GM21786 (cell line): ENCODE measurements at regions not wholly inside any gene's neighbourhood (a gene's known extent, or its start where the extent isn't known, plus 50 kb on each side); places are given as distances from the start of the nearest gene placed in this dataset.
"Not testable (repeated sequence)": the region's sequence is repeated elsewhere in the genome, so short reads cannot be mapped to it uniquely, and the experiment has no call there.

ENCODE experiments used
- ATAC-seq: cut with Tn5 transposase; IDR thresholded peaks from one replicate; pipeline ENCODE4 v1.9.1; 2021; ENCODE audit not compliant: unreplicated experiment

GRCh38 chr1:96521010-96521409 lies 200.6 kb upstream of the PTBP2 start:
- no peak for ATAC-seq

GRCh38 chr1:96521994-96522760 lies 199.4 kb upstream of the PTBP2 start:
- ATAC-seq = no peak

GRCh38 chr1:96522927-96523326 lies 198.7 kb upstream of the PTBP2 start:
- no peak for ATAC-seq

- ATAC-seq = no peak
Observed at GRCh38 chr1:96524100-96524499, 197.5 kb upstream of the PTBP2 start.

GRCh38 chr1:96525657-96526557 lies 195.7 kb upstream of the PTBP2 start:
- no peak for ATAC-seq

GRCh38 chr1:96528672-96529071 lies 192.9 kb upstream of the PTBP2 start:
- not testable (repeated sequence) for ATAC-seq

GRCh38 chr1:96533820-96534219 lies 187.8 kb upstream of the PTBP2 start:
- no peak for ATAC-seq

- ATAC-seq = no peak
Observed at GRCh38 chr1:96536581-96536980, 185.0 kb upstream of the PTBP2 start.

- no peak for ATAC-seq
Observed at GRCh38 chr1:96538111-96538641, 183.4 kb upstream of the PTBP2 start.

GRCh38 chr1:96538883-96539282 lies 182.7 kb upstream of the PTBP2 start:
- ATAC-seq = no peak

- no peak for ATAC-seq
Observed at GRCh38 chr1:96541491-96541890, 180.1 kb upstream of the PTBP2 start.

GRCh38 chr1:96544051-96544830 lies 177.3 kb upstream of the PTBP2 start:
- no peak for ATAC-seq

GRCh38 chr1:96544831-96545221 lies 176.8 kb upstream of the PTBP2 start:
- no peak for ATAC-seq

GRCh38 chr1:96545935-96546656 lies 175.5 kb upstream of the PTBP2 start:
- ATAC-seq = no peak

GRCh38 chr1:96550061-96550460 lies 171.5 kb upstream of the PTBP2 start:
- ATAC-seq = no peak

- ATAC-seq = no peak
Observed at GRCh38 chr1:96552451-96552850, 169.1 kb upstream of the PTBP2 start.

GRCh38 chr1:96553811-96554210 lies 167.8 kb upstream of the PTBP2 start:
- no peak for ATAC-seq

- no peak for ATAC-seq
Observed at GRCh38 chr1:96554364-96554763, 167.2 kb upstream of the PTBP2 start.

- no peak for ATAC-seq
Observed at GRCh38 chr1:96557336-96557735, 164.2 kb upstream of the PTBP2 start.

- ATAC-seq = no peak
Observed at GRCh38 chr1:96558635-96559034, 162.9 kb upstream of the PTBP2 start.
